Cardiac fibroblast (primary cell): ENCODE measurements at regions not wholly inside any gene's neighbourhood (a gene's known extent, or its start where the extent isn't known, plus 50 kb on each side); places are given as distances from the start of the nearest gene placed in this dataset.
"Not testable (repeated sequence)": the region's sequence is repeated elsewhere in the genome, so short reads cannot be mapped to it uniquely, and the experiment has no call there.

Experiments used
- DNase-seq, 2 donors: peaks; one replicate each; pipeline versions ENCODE4 v3.0.0 to v3.0.0-alpha.2; 2010; ENCODE audit warnings: low read depth in 2 of 2
- H3K4me3 ChIP-seq, 2 donors: replicated peaks in 1 of 2; 1 replicate in 1 of 2; 2 replicates in 1 of 2; pipeline ENCODE4 v1.5.1; 2011; ENCODE audit warnings: low read depth in 2 of 2, low read length in 2 of 2, mild to moderate bottlenecking in 2 of 2, moderate library complexity in 1 of 2
- CTCF ChIP-seq: IDR thresholded peaks from one replicate; pipeline ENCODE4 v1.5.1; 2011; ENCODE audit warnings: low read depth, mild to moderate bottlenecking, low read length, inconsistent platforms

GRCh38 chr21:35436899-35437298 lies 387.8 kb upstream of the RUNX1 start:
- no peak overlapping the region for H3K4me3 ChIP-seq
- no peak for DNase-seq
- TF ChIP-seq CTCF: no peak

- DNase-seq, H3K4me3 ChIP-seq: not testable (repeated sequence)
Measured at GRCh38 chr21:35432601-35433000, 383.5 kb upstream of the RUNX1 start.

- no peak for TF ChIP-seq CTCF
- no peak for DNase-seq
- no peak overlapping the region for H3K4me3 ChIP-seq
Measured at GRCh38 chr21:35430260-35430659, 381.2 kb upstream of the RUNX1 start.

GRCh38 chr21:35428937-35429336 lies 379.8 kb upstream of the RUNX1 start:
- DNase-seq: no peak

GRCh38 chr21:35428489-35428888 lies 379.4 kb upstream of the RUNX1 start:
- no peak for TF ChIP-seq CTCF
- peak; percentile 49 to 62 for DNase-seq
- H3K4me3 ChIP-seq: no peak overlapping the region

More at GRCh38 chr21:35428937-35429336, 379.8 kb upstream of the RUNX1 start:
- no peak overlapping the region for H3K4me3 ChIP-seq
- TF ChIP-seq CTCF: no peak

- peak; percentile 26 to 74 for DNase-seq
- TF ChIP-seq CTCF: no peak
Measured at GRCh38 chr21:35428001-35428320, 378.9 kb upstream of the RUNX1 start.

GRCh38 chr21:35427320-35428000 lies 378.4 kb upstream of the RUNX1 start:
- no peak overlapping the region for H3K4me3 ChIP-seq
- no peak for TF ChIP-seq CTCF
- DNase-seq: peak in 1 of 2 donors; percentile 23

More at GRCh38 chr21:35428001-35428320, 378.9 kb upstream of the RUNX1 start:
- no peak overlapping the region for H3K4me3 ChIP-seq
